ENCODE measurements at regions not wholly inside any gene's neighbourhood (a gene's known extent, or its start where the extent isn't known, plus 50 kb on each side); places are given as distances from the start of the nearest gene placed in this dataset.
"Not testable (repeated sequence)": the region's sequence is repeated elsewhere in the genome, so short reads cannot be mapped to it uniquely, and the experiment has no call there.

DNA sequence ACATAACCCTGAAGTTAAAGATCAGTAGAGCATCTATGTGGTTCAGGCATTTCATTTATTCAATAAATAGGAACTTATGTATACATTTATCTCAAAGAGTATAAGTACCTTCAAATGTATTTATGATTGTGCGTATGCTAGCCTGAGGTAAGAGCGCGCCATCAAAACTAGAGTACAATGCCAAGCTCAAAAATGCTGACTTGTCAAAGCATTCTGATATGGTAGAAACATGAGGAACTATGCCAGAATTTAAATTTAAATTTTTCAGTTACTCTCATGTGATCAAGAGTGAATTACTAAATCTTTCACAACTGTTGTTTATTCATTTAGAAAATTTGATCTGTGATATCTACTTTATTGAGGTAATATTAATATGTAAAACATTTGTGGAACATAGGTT is 225.5 kb upstream of the CDH8 start:
- Histone ChIP-seq H3K79me2 (ENCODE audit: insufficient read depth, low read length) (no peaks in the 10 kb centered on the region), H3K23me2 (ENCODE audit: insufficient read length, low read depth, low read length, poor library complexity, severe bottlenecking) (no peaks in the 10 kb centered on the region), H2BK120ac (ENCODE audit: low read depth, low read length, poor library complexity, severe bottlenecking) (no peak overlapping the region), H3K14ac (ENCODE audit: insufficient read depth, low read length) (no peak overlapping the region), H2BK5ac (ENCODE audit: insufficient read length, low read length) (no peak overlapping the region), H3K18ac (ENCODE audit: insufficient read length, low read depth, low read length) (no peak overlapping the region), H3K27me3 (ENCODE audit: insufficient read depth, low read length) (no peaks in the 10 kb centered on the region), H3K4ac (ENCODE audit: low read depth, low read length) (no peak overlapping the region), H4K5ac (ENCODE audit: insufficient read length, low read depth, low read length) (no peak overlapping the region), H3K23ac (ENCODE audit: insufficient read length, low read depth, low read length) (no peak overlapping the region), H2BK20ac (ENCODE audit: low read depth, low read length, poor library complexity, severe bottlenecking) (no peak overlapping the region), H3K79me1 (ENCODE audit: insufficient read depth, low read depth, low read length, poor library complexity, severe bottlenecking) (no peaks in the 10 kb centered on the region), H3K27ac (ENCODE audit: insufficient read length, low read depth, low read length) (no peak overlapping the region), H2AFZ (ENCODE audit: low read length) (no peak overlapping the region), H3K4me2 (ENCODE audit: insufficient read depth, insufficient read length, low read length) (no peak overlapping the region), H4K91ac (ENCODE audit: insufficient read length, low read depth, low read length) (no peak overlapping the region), H3K4me1 (ENCODE audit: insufficient read depth, low read length) (no peaks in the 10 kb centered on the region), H3T11ph (ENCODE audit: low read length) (no peak overlapping the region), H2BK15ac (ENCODE audit: low read depth, low read length) (no peak overlapping the region), H3K56ac (ENCODE audit: insufficient read length, low read depth, low read length) (no peak overlapping the region), H4K8ac (replicated peaks; ENCODE audit: insufficient read length, low read depth, low read length) (no peak overlapping the region), H2BK12ac (ENCODE audit: insufficient read length, low read depth, low read length) (no peak overlapping the region), H2AK5ac (ENCODE audit: insufficient read length, low read length) (no peak overlapping the region), H3K9me3 (ENCODE audit: control insufficient read depth, low read depth, low read length) (no peaks in the 10 kb centered on the region), H3K9ac (ENCODE audit: extremely low read depth, insufficient read length, low read length) (no peak overlapping the region), H4K20me1 (ENCODE audit: control insufficient read depth, insufficient read depth, insufficient read length) (no peaks in the 10 kb centered on the region)
- H3K27ac Mint-ChIP-seq = no peak overlapping the region
- no peaks in the 10 kb centered on the region for H3K27me3 Mint-ChIP-seq (ENCODE audit: low read depth)
- WGBS (ENCODE audit: extremely low coverage, insufficient read length, low lambda C conversion rate) = no CpG with 5 or more reads among the region's 3 CpGs
- no peak overlapping the region for H3K4me3 Mint-ChIP-seq
- H3K9me3 Mint-ChIP-seq = peaks cover 5 to 10% of the 10 kb centered on the region in 2 experiments
- H3K4me1 Mint-ChIP-seq = peaks cover 17% of the 10 kb centered on the region in 2 experiments
- TF ChIP-seq CTCF (conservative IDR thresholded peaks at IDR 0.05) = no peak
- H3K36me3 Mint-ChIP-seq (ENCODE audit: insufficient read depth in 1 of 3, low read depth in 3 of 3) = peaks cover 0 to 5% (median 4%) of the 10 kb centered on the region in 3 experiments; a peak in 6 of 7 replicates
- no peak for DNase-seq

GRCh38 chr16:62258931-62259435 is 222.7 kb upstream of the CDH8 start:
- not testable (repeated sequence) for H3K36me3 Mint-ChIP-seq (ENCODE audit: insufficient read depth in 1 of 3, low read depth in 3 of 3); H2BK20ac ChIP-seq (ENCODE audit: low read depth, low read length, poor library complexity, severe bottlenecking); H3K79me2 ChIP-seq (ENCODE audit: insufficient read depth, low read length); H3K27ac ChIP-seq (ENCODE audit: insufficient read length, low read depth, low read length); H3K56ac ChIP-seq (ENCODE audit: insufficient read length, low read depth, low read length); H3K18ac ChIP-seq (ENCODE audit: insufficient read length, low read depth, low read length); H2BK12ac ChIP-seq (ENCODE audit: insufficient read length, low read depth, low read length); H4K20me1 ChIP-seq (ENCODE audit: control insufficient read depth, insufficient read depth, insufficient read length); H3K4me3 Mint-ChIP-seq; H2BK120ac ChIP-seq (ENCODE audit: low read depth, low read length, poor library complexity, severe bottlenecking); H3K4me1 ChIP-seq (ENCODE audit: insufficient read depth, low read length); H3K4me2 ChIP-seq (ENCODE audit: insufficient read depth, insufficient read length, low read length); H3K27me3 ChIP-seq (ENCODE audit: insufficient read depth, low read length); H3T11ph ChIP-seq (ENCODE audit: low read length); H3K27ac Mint-ChIP-seq; H3K9me3 Mint-ChIP-seq; H3K27me3 Mint-ChIP-seq (ENCODE audit: low read depth); H2AFZ ChIP-seq (ENCODE audit: low read length); H3K9ac ChIP-seq (ENCODE audit: extremely low read depth, insufficient read length, low read length); DNase-seq; H3K23ac ChIP-seq (ENCODE audit: insufficient read length, low read depth, low read length); H4K91ac ChIP-seq (ENCODE audit: insufficient read length, low read depth, low read length); H2BK15ac ChIP-seq (ENCODE audit: low read depth, low read length); H3K9me3 ChIP-seq (ENCODE audit: control insufficient read depth, low read depth, low read length); H4K8ac ChIP-seq (replicated peaks; ENCODE audit: insufficient read length, low read depth, low read length); H3K14ac ChIP-seq (ENCODE audit: insufficient read depth, low read length); H3K4ac ChIP-seq (ENCODE audit: low read depth, low read length); H3K23me2 ChIP-seq (ENCODE audit: insufficient read length, low read depth, low read length, poor library complexity, severe bottlenecking); H2BK5ac ChIP-seq (ENCODE audit: insufficient read length, low read length); H3K79me1 ChIP-seq (ENCODE audit: insufficient read depth, low read depth, low read length, poor library complexity, severe bottlenecking); H4K5ac ChIP-seq (ENCODE audit: insufficient read length, low read depth, low read length); H2AK5ac ChIP-seq (ENCODE audit: insufficient read length, low read length)
- WGBS (ENCODE audit: extremely low coverage, insufficient read length, low lambda C conversion rate) = no CpG with 5 or more reads among the region's 2 CpGs
- peaks cover 35 to 36% of the 10 kb centered on the region in 2 experiments for H3K4me1 Mint-ChIP-seq

Data from H9 (cell line).